ENCODE measurements at regions not wholly inside any gene's neighbourhood (a gene's known extent, or its start where the extent isn't known, plus 50 kb on each side); places are given as distances from the start of the nearest gene placed in this dataset.
"Not testable (repeated sequence)": the region's sequence is repeated elsewhere in the genome, so short reads cannot be mapped to it uniquely, and the experiment has no call there.

GRCh38 chr2:91527056-91527455 is 2835.6 kb downstream of the RPIA start:
- TF ChIP-seq POLR2A (IDR thresholded peaks at IDR 0.05; ENCODE audit: low read depth, low read length); CTCF (conservative IDR thresholded peaks at IDR 0.05; ENCODE audit: low read depth, low read length); MAFK (IDR thresholded peaks at IDR 0.05; ENCODE audit: low read depth, low read length); MXI1 (IDR thresholded peaks at IDR 0.05; ENCODE audit: borderline replicate concordance, low read depth, low read length); CEBPB (IDR thresholded peaks at IDR 0.05; ENCODE audit: low read depth, low read length); USF2 (IDR thresholded peaks at IDR 0.05; ENCODE audit: low read depth, low read length); BHLHE40 (IDR thresholded peaks at IDR 0.05; ENCODE audit: low read depth, low read length); RFX5 (IDR thresholded peaks at IDR 0.05; ENCODE audit: low read depth, low read length); RAD21 (IDR thresholded peaks at IDR 0.05; ENCODE audit: low read length); FOS (IDR thresholded peaks at IDR 0.05; ENCODE audit: low read depth, low read length); ELK1 (IDR thresholded peaks at IDR 0.05; ENCODE audit: borderline replicate concordance, low read depth, low read length); MAZ (IDR thresholded peaks at IDR 0.05; ENCODE audit: borderline replicate concordance, low read depth, low read length): not testable (repeated sequence)

Measured in IMR-90 (cell line).